ENCODE measurements at regions not wholly inside any gene's neighbourhood (a gene's known extent, or its start where the extent isn't known, plus 50 kb on each side); places are given as distances from the start of the nearest gene placed in this dataset.

DNA sequence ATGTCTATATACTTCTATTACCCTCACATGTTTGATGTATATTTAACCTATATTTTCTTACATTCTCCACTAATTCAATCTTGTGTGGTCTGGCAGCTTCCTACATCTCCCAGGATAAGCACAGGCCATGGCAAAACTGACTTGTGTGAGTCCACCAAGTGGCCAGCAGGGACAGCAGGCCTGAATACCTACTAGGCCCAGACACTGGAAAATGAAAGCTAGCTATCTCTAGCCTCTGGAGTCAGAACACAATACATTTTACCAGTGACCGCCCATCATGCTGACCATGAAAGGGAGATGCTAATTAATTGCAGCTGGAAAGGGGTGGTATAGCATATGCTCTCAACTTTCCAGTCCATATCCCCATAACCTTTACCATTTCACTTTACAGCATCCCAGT lies 132.3 kb downstream of the PCTP start:
- no peak for FAIRE-seq
- TF ChIP-seq, protein P1, sequence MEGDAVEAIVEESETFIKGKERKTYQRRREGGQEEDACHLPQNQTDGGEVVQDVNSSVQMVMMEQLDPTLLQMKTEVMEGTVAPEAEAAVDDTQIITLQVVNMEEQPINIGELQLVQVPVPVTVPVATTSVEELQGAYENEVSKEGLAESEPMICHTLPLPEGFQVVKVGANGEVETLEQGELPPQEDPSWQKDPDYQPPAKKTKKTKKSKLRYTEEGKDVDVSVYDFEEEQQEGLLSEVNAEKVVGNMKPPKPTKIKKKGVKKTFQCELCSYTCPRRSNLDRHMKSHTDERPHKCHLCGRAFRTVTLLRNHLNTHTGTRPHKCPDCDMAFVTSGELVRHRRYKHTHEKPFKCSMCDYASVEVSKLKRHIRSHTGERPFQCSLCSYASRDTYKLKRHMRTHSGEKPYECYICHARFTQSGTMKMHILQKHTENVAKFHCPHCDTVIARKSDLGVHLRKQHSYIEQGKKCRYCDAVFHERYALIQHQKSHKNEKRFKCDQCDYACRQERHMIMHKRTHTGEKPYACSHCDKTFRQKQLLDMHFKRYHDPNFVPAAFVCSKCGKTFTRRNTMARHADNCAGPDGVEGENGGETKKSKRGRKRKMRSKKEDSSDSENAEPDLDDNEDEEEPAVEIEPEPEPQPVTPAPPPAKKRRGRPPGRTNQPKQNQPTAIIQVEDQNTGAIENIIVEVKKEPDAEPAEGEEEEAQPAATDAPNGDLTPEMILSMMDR (IDR thresholded peaks at IDR 0.05; ENCODE audit: insufficient read depth, missing control alignments) = no peak
- no peak for DNase-seq (ENCODE audit: insufficient read length, low spot score)

DNA sequence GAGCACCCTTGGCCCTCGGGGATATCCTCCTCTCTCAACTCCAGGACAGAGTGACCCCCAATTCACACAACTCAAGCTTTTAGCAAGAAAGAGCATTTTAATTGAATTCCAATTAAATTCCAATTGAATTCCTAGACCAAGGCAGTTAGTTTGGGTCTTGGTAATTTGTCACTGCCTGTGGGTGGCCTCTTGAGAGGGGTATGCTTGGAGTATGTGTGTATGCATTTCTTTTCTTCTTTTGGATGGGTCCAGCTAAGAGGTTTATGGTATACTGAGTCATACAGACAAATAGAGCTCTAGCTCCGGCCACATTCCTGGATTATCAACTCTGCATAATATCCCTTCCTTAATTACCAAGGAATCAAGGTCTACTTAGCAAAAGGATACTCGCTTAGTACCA lies 136.7 kb downstream of the PCTP start:
- DNase-seq (ENCODE audit: insufficient read length, low spot score) (no peak), FAIRE-seq (no peak)
- TF ChIP-seq, protein P1 (IDR thresholded peaks at IDR 0.05; ENCODE audit: insufficient read depth, missing control alignments) = no peak

DNA sequence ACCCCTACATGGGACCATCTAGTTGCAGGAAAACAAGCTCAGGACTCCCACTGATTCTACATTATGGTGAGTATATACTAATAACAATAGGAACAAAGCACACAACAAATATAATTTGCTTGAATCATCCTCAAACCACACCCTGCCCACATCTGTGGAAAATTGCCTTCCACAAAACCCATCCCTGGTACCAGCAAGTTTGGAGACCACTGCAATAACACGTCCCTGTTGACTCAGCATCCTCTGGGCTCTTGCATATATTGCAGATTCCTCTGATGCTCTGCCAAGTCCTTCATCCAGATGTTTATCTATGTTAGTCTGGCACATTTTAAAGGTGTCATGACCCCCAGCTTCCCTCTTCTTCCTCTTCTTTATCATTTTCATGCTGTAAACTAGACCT lies 138.4 kb downstream of the PCTP start:
- TF ChIP-seq, protein P1 (IDR thresholded peaks at IDR 0.05; ENCODE audit: insufficient read depth, missing control alignments) = no peak
- FAIRE-seq (no peak), DNase-seq (ENCODE audit: insufficient read length, low spot score) (no peak)

DNA sequence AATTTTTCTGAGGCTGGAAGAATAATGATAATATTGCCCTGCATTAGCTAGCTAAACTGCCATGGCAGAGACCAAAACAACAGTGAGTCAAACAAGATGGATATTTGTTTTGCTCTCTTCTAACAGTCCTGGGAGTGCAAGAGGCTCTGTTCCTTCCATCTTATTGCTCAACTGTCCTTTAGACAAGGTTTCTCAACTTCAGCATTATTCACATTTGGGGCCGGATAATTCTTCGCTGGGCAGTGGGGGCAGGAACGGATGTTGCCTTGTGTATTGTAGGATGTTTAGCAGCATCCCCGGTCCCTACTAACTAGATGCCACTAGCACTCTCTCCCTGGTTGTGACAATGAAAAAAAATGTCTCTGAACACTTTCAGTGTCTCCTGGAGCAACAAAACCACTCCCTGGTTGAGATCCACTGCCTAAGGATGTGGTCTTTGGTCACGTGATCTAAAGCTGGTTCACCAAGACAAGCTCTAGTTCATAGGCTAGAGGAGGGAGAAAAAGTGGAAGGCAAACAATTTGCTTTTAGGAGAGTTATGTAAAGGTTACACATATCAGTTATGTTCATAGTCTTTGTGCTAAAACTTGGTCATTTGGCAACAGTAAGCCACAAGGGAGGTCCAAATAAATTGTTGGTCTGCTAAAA lies 144.4 kb downstream of the PCTP start:
- FAIRE-seq = no peak
- TF ChIP-seq, protein P1 (IDR thresholded peaks at IDR 0.05; ENCODE audit: insufficient read depth, missing control alignments) = no peak
- no peak for DNase-seq (ENCODE audit: insufficient read length, low spot score)

DNA sequence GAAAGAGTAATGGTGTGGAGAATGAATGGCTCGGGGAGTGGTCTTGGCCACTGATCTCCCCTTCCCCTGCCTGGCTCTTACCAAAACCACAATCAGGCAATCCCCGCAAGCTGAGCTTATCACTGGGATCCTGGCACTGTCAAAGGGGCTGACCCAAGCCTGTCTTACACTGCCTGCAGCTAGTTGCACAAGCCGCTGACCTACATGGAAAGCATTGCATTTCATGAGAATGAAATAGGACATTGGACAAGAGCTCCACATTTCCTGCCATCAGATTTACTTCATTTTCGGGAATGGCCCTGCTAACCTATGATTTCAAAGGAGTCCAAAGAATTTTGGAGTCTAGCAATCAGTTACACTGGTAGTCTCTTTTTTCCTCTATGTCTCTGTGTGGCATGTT lies 146.4 kb downstream of the PCTP start:
- DNase-seq (ENCODE audit: insufficient read length, low spot score) (no peak), FAIRE-seq (no peak)
- TF ChIP-seq, protein P1 (IDR thresholded peaks at IDR 0.05; ENCODE audit: insufficient read depth, missing control alignments) = no peak

DNA sequence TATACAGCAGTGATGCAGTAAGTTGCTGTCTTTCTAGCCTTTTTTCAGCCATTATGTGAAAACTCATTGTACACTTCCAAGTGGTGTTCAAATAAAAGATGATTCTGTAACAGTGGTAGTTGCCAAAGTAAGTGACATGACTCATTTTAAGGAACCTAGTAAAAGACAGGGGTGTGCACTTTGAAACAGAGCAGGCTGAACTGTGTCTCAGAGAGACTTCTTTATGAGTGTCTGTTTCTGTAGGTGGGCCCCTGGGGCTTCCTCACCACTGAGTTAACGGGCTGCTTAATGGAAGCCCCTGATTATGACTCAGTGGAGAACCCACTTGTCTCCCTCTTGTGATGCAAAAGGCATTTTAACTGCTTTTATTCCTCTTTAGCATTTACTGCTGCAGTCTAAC lies 147.3 kb downstream of the PCTP start:
- DNase-seq (ENCODE audit: insufficient read length, low spot score) = no peak
- no peak for FAIRE-seq
- TF ChIP-seq, protein P1 (IDR thresholded peaks at IDR 0.05; ENCODE audit: insufficient read depth, missing control alignments) = no peak

DNA sequence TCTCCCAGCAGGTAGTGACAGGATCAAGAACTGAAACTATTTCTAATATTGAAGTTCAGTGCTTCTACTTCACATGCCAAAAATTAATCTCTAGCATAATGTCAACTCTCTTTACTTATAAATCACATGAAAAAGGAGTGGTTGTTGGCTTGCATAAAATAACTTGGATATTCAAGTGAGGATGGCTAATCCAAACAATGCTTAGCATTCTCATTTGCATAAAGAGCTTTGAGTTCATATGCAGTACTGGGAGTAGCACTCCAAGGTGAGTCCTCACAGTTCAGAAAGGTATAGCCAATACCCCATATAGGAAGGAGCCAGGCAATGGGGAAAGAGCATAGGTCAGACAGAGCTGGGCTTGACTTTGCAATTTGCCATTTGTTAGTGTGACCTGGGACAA lies 149.3 kb downstream of the PCTP start:
- DNase-seq (ENCODE audit: insufficient read length, low spot score) = no peak
- TF ChIP-seq, protein P1 (IDR thresholded peaks at IDR 0.05; ENCODE audit: insufficient read depth, missing control alignments) = no peak
- no peak for FAIRE-seq

Measured in D721Med (cell line).